Heart right ventricle (tissue), 16 donors: ENCODE measurements at regions not wholly inside any gene's neighbourhood (a gene's known extent, or its start where the extent isn't known, plus 50 kb on each side); places are given as distances from the start of the nearest gene placed in this dataset.

ENCODE experiments used
- ATAC-seq, 8 donors: fragments of 200-7000 bp; cut with Tn5 transposase; one replicate each; pipeline ENCODE4 v1.9.1; 2020; ENCODE audit warnings: mild to moderate bottlenecking in 8 of 8, moderate library complexity in 8 of 8, moderate number of reproducible peaks in 1 of 8
- DNase-seq, 2 donors: peaks; one replicate each; pipeline ENCODE4 v3.0.0-alpha.2; 2020
- H3K27ac ChIP-seq, 10 donors: fragments of 200-600 bp; sonication (generic) in 2 of 10; one replicate each; pipeline versions ENCODE4 v1.5.0 to v1.8.0; 2020 to 2022; ENCODE audit warnings: mild to moderate bottlenecking in 3 of 10
- H3K27me3 ChIP-seq, 7 donors: fragments of 200-600 bp; one replicate each; pipeline ENCODE4 v1.8.0; 2021 to 2022; ENCODE audit warnings: mild to moderate bottlenecking in 2 of 7
- H3K36me3 ChIP-seq, 9 donors: fragments of 200-600 bp; sonication (generic) in 1 of 9; one replicate each; pipeline versions ENCODE4 v1.5.0 to v1.8.0; 2020 to 2022; ENCODE audit warnings: mild to moderate bottlenecking in 2 of 9
- H3K4me1 ChIP-seq, 9 donors: fragments of 200-600 bp; sonication (generic) in 1 of 9; one replicate each; pipeline versions ENCODE4 v1.5.0 to v1.8.0; 2020 to 2022; ENCODE audit warnings: mild to moderate bottlenecking in 4 of 9
- H3K4me3 ChIP-seq, 10 donors: fragments of 200-600 bp; sonication (generic) in 2 of 10; one replicate each; pipeline versions ENCODE4 v1.5.0 to v1.8.0; 2020 to 2022; ENCODE audit warnings: mild to moderate bottlenecking in 7 of 10, moderate library complexity in 2 of 10
- H3K9me3 ChIP-seq, 11 donors: fragments of 200-600 bp in 10 of 11; sonication (generic) in 2 of 11; one replicate each; pipeline versions ENCODE4 v1.5.0 to v1.8.0; 2013 to 2022; ENCODE audit warnings: mild to moderate bottlenecking in 2 of 11, control low read depth in 1 of 11, moderate library complexity in 1 of 11
- WGBS, 2 donors: extraction: QIAGEN DNeasy Blood & Tissue Kit; methylation state at CpG; one replicate each; pipeline ENCODE4 v1.1.7; 2013; ENCODE audit warnings: inconsistent platforms in 1 of 2; 5-methylcytosine and 5-hydroxymethylcytosine counted together
- intact Hi-C, 10 donors: fragments of 100-400 bp; cut with DNase I; formaldehyde crosslinking; loops; one replicate each; pipeline versions ENCODE4 v1.11.1 to v1.14.2; 2022
- TF ChIP-seq, protein P1 (sequence below), 9 donors: fragments of 200-600 bp; sonication (generic) in 2 of 9; IDR thresholded peaks; one replicate each; pipeline versions ENCODE4 v1.5.0 to v1.8.0; 2021 to 2022; ENCODE audit warnings: antibody characterized with exemption in 9 of 9, mild to moderate bottlenecking in 5 of 9, moderate library complexity in 1 of 9
- donor health status: Arrhythmogenic right ventricular cardiomyopathy.
- donor health status: ischemic (EF 13 %, LVEDD 7.1; RV severe dilation, severe dysfunction).
- donor health status: healthy with polysubstance abuse.
- donor health status: DM: no; HTN: yes; CAD: no.
- donor health status: DM: no; HTN: no; CAD: no.
- donor health status: ischemic (EF 25% LVEDD 6.9; RV normal size, moderate dysfunction).
- donor health status: ischemic (EF 25% LVEDD 5.7; RV mildly dilated, moderate dysfunction).
- donor health status: healthy.
- donor health status: DM: yes; HTN: yes; CAD: no.
- donor health status: Ischemic cardiomyopathy.
- donor health status: ischemic (EF 35%, LVEDD 5.7; RV mildly dilated, moderate dysfunction).
- donor health status: nonischemic (EF 11% LVEDD 7.7; RV severe dilation, severe dysfunction).
- donor health status: DM: yes; HTN: yes; CAD: no.
- donor health status: PGD.
- donor health status: ischemic (EF 29% LVEDD 5.4; RV normal size, mild dysfunction).
- donor health status: nonischemic (EF 23%, LVEDD 6.1; RV moderate dilation, normal function).

- no peak overlapping the region for H3K4me3 ChIP-seq
- H3K27ac ChIP-seq, result no peak overlapping the region
- no peaks in the 10 kb centered on the region for H3K36me3 ChIP-seq
- peaks cover 0 to 4% (median 0%) of the 10 kb centered on the region in 9 donors for H3K4me1 ChIP-seq
- no peak for DNase-seq
- no peaks in the 10 kb centered on the region for H3K9me3 ChIP-seq
- TF ChIP-seq, protein P1, sequence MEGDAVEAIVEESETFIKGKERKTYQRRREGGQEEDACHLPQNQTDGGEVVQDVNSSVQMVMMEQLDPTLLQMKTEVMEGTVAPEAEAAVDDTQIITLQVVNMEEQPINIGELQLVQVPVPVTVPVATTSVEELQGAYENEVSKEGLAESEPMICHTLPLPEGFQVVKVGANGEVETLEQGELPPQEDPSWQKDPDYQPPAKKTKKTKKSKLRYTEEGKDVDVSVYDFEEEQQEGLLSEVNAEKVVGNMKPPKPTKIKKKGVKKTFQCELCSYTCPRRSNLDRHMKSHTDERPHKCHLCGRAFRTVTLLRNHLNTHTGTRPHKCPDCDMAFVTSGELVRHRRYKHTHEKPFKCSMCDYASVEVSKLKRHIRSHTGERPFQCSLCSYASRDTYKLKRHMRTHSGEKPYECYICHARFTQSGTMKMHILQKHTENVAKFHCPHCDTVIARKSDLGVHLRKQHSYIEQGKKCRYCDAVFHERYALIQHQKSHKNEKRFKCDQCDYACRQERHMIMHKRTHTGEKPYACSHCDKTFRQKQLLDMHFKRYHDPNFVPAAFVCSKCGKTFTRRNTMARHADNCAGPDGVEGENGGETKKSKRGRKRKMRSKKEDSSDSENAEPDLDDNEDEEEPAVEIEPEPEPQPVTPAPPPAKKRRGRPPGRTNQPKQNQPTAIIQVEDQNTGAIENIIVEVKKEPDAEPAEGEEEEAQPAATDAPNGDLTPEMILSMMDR (IDR thresholded peaks at IDR 0.05), result no peak
- intact Hi-C loops, result no loop called here
- no peak for ATAC-seq
- no peaks in the 10 kb centered on the region for H3K27me3 ChIP-seq
These were observed 664.4 kb downstream of the CDH8 start for GRCh38 chr16:61371881-61372280.

GRCh38 chr16:61371388-61371787 is 664.9 kb downstream of the CDH8 start:
- H3K27ac ChIP-seq, result no peak overlapping the region
- ATAC-seq, result no peak
- H3K36me3 ChIP-seq, result no peaks in the 10 kb centered on the region
- peaks cover 0 to 4% (median 0%) of the 10 kb centered on the region in 9 donors for H3K4me1 ChIP-seq
- no peaks in the 10 kb centered on the region for H3K27me3 ChIP-seq
- intact Hi-C loops, result no loop called here
- no peak overlapping the region for H3K4me3 ChIP-seq
- DNase-seq, result no peak
- TF ChIP-seq, protein P1 (IDR thresholded peaks at IDR 0.05), result no peak
- WGBS, 2 donors, result 33 to 45% methylated on average over 2 of the region's 2 CpGs
- H3K9me3 ChIP-seq, result no peaks in the 10 kb centered on the region

GRCh38 chr16:61370564-61370963 is 665.7 kb downstream of the CDH8 start:
- Histone ChIP-seq H3K9me3 (no peaks in the 10 kb centered on the region), H3K36me3 (no peaks in the 10 kb centered on the region), H3K4me3 (no peak overlapping the region), H3K27me3 (no peaks in the 10 kb centered on the region), H3K4me1 (peaks cover 0 to 4% (median 0%) of the 10 kb centered on the region in 9 donors), H3K27ac (no peak overlapping the region)
- intact Hi-C loops, result no loop called here
- WGBS, 2 donors, result 55 to 65% methylated on average over 2 of the region's 2 CpGs
- TF ChIP-seq, protein P1 (IDR thresholded peaks at IDR 0.05), result no peak
- ATAC-seq (no peak), DNase-seq (no peak)

DNA sequence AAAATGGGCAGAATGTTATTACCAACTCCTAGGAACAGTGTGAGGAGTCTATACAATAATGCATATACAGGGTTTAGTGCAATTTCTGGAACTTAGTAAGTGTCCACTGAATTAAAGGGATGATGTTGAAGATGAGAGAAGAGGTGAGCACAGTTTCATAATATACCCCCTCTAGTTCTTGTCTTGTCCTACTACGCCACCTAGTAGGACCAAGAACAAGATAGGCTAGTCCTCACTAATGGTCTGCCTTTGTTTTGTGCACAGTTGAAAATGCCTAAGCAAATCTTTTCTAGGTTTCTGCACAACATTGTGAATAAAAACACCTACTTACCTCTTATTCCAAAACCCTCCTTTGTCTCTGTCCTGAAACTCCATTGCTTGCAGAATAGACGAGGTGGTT is 670.2 kb downstream of the CDH8 start:
- no peaks in the 10 kb centered on the region for H3K36me3 ChIP-seq
- H3K27ac ChIP-seq, result no peak overlapping the region
- no peaks in the 10 kb centered on the region for H3K9me3 ChIP-seq
- ATAC-seq, result no peak
- no peak overlapping the region for H3K4me3 ChIP-seq
- no peaks in the 10 kb centered on the region for H3K27me3 ChIP-seq
- TF ChIP-seq, protein P1 (IDR thresholded peaks at IDR 0.05), result no peak
- peaks cover 0 to 3% (median 0%) of the 10 kb centered on the region in 9 donors for H3K4me1 ChIP-seq
- intact Hi-C loops, result no loop called here
- WGBS, 2 donors, result 81 to 90% methylated on average over 2 of the region's 2 CpGs
- DNase-seq, result no peak

GRCh38 chr16:61364990-61365389 is 671.2 kb downstream of the CDH8 start:
- Histone ChIP-seq H3K4me1 (peaks cover 0 to 3% (median 0%) of the 10 kb centered on the region in 9 donors), H3K36me3 (no peaks in the 10 kb centered on the region), H3K4me3 (no peak overlapping the region), H3K27me3 (no peaks in the 10 kb centered on the region), H3K27ac (no peak overlapping the region), H3K9me3 (no peaks in the 10 kb centered on the region)
- 24 to 38% methylated on average over 3 of the region's 3 CpGs for WGBS, 2 donors
- DNase-seq, result no peak
- TF ChIP-seq, protein P1 (IDR thresholded peaks at IDR 0.05), result no peak
- intact Hi-C loops, result no loop called here
- no peak for ATAC-seq
